GM13977 (cell line): ENCODE measurements at regions not wholly inside any gene's neighbourhood (a gene's known extent, or its start where the extent isn't known, plus 50 kb on each side); places are given as distances from the start of the nearest gene placed in this dataset.

ENCODE experiments used
- DNase-seq: peaks from one replicate; pipeline ENCODE4 v3.0.0; 2012; ENCODE audit warnings: low spot score
- in situ Hi-C: fragments of 300-500 bp; cut with MboI; formaldehyde crosslinking; loops from one replicate; pipeline ENCODE4 v1.12.0; 2022; ENCODE audit warnings: low sequenced_read_pairs, low pct_unique_long_range_greater_than_20kb, mixed read lengths, inconsistent platforms; ENCODE audit not compliant: unreplicated experiment
- TF ChIP-seq, protein P1 (sequence below): IDR thresholded peaks from 2 replicates; pipeline ENCODE4 v1.5.1; 2012; ENCODE audit warnings: mild to moderate bottlenecking, control low read depth; ENCODE audit not compliant: insufficient read depth; ENCODE audit errors: extremely low read depth, missing control alignments

DNA sequence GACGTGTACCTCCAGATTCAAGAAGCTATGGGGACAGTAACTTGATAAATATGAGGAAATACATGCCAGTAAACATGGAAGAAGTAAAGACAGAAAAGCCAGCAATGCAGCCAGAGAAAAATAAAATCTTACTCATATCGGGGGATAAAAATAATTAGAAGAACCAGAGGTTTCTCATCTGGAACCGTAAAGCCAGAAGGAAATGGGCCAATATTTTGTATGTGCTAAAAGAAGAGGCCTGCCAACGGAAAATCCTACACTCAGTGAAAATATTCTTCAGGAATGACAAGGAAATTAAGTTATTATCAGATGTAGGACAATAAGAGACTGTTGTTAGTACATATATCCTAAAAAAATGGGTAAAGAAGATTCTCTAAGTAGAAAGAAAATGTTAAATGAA is 401.2 kb downstream of the CDC14C start:
- in situ Hi-C loops = no loop called here
- no peak for DNase-seq

DNA sequence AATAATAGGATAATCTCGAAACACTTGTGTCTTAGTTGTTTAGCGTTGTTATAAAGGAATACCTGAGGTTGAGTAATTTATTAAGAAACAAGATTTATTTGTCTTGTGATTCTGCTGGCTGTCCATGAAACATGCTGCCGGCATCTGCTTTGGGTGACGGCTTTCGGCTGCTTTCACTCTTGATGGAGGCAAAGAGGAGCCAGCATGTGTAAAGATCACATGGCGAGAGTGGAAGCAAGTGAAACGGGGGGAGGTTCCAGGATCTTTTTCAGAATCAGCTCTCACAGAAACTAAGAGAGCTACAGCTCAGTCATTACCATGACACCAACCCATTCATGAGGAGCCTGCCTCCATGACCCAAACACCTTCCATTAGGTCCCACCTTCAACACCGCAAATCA is 402.8 kb downstream of the CDC14C start:
- no peak for DNase-seq
- TF ChIP-seq, protein P1, sequence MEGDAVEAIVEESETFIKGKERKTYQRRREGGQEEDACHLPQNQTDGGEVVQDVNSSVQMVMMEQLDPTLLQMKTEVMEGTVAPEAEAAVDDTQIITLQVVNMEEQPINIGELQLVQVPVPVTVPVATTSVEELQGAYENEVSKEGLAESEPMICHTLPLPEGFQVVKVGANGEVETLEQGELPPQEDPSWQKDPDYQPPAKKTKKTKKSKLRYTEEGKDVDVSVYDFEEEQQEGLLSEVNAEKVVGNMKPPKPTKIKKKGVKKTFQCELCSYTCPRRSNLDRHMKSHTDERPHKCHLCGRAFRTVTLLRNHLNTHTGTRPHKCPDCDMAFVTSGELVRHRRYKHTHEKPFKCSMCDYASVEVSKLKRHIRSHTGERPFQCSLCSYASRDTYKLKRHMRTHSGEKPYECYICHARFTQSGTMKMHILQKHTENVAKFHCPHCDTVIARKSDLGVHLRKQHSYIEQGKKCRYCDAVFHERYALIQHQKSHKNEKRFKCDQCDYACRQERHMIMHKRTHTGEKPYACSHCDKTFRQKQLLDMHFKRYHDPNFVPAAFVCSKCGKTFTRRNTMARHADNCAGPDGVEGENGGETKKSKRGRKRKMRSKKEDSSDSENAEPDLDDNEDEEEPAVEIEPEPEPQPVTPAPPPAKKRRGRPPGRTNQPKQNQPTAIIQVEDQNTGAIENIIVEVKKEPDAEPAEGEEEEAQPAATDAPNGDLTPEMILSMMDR = no peak
- in situ Hi-C loops = no loop called here

More for the DNA sequence above, 401.2 kb downstream of the CDC14C start:
- TF ChIP-seq, protein P1 = no peak

DNA sequence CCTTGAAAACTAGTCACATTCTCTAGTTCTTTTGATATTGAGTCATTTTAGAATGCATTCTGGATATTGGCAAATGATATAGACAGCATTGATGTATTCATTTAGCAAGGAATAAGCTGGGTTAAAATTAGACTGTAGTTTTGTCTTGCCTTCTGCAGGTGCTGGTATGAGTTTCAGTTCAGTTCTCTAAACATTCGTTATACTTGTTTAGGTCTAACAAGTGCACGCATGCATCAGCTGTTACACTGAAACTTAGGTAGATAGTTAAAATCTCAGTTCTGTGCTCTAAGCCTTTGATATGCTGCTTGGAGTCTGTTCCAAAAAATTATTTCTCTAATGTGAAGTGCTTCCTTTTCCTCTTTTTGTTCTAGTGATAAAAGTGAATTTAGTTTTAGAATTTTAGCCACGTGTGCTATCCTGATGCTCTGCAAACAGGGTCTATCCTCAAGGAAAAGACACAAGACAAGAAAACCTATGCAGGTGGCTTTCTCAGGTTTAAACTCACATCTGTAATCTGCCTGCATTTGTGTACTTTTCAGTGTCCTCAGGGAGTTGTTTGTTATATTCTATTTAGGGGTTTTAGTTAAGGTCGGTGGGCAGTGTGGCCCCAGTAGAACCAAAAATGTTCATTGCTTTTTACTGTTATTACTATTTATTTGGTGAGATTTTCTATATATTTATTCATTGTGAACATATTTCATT is 409.0 kb downstream of the CDC14C start:
- in situ Hi-C loops = no loop called here
- DNase-seq = peak; percentile 4
- TF ChIP-seq, protein P1 = no peak

DNA sequence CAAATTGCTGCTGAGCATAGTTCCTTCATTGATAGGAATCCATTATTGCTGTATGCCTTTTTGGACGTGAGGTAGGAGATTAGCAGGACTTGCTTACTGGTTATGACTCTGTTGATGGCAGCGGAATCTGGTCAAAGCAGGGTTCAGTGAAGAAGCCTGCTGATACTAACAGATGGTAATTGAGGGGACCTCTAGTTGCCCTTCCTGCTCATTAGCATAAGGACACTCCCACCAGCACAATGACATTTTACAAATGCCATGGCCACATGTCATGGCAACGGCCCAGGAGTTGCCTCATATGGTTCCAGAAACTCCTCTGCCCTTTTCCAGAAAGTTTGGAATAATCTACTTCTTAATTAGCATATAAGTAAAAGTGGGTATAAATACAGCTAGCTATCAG is 417.5 kb downstream of the CDC14C start:
- TF ChIP-seq, protein P1 = no peak
- in situ Hi-C loops = no loop called here
- DNase-seq = no peak

DNA sequence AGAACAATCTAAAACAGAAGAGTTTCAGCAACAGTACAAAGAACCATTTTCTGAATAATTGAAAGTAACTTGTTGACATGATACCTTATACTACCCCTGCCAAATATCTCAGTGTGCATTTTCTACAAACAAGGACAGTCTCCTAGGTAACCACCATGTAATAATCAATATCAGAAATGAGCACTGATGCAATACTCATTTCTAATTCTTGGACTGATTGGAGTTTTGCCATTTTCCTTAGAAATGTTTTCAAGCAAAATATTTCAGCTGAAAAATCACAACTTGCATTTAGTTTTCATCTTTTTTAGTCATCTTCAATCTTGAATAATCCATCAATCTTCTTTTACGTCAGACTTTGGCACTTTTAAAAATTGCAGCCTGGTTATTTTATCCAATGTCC is 420.2 kb downstream of the CDC14C start:
- TF ChIP-seq, protein P1 = no peak
- in situ Hi-C loops = no loop called here
- no peak for DNase-seq

DNA sequence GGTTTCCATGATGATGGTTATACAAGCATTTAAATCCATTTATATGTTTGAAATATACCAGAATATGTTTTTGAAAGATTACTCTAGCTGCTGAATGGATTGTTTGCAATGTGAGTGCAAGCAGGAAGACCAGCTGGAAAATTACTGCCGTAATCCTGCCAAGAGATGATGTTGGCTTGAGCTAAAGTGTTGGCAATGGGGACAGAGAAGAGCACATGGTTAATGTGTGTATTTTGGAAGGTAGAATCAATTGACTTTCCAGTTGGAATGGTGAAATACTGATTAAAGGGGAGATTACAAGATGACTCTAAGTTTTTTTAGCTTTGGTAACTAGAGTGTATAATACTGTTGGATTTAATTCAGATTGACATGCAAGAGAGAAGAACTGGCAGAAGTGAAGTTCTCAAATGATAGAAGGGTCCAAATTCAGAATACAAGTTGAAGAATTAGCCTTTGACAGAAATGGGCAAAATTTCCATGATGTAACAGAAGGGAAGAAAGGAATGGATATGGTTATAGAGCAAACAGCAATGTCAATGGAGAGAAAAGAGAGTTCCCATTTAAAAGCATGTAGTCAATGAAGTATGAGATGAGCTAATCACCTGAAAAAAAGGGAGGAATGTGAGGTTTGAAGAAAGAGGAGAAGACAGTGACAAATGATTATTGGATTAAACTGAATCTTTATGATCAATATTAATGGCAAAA is 422.0 kb downstream of the CDC14C start:
- TF ChIP-seq, protein P1 = no peak
- no peak for DNase-seq
- in situ Hi-C loops = no loop called here
